ENCODE measurements at regions not wholly inside any gene's neighbourhood (a gene's known extent, or its start where the extent isn't known, plus 50 kb on each side); places are given as distances from the start of the nearest gene placed in this dataset.
"Not testable (repeated sequence)": the region's sequence is repeated elsewhere in the genome, so short reads cannot be mapped to it uniquely, and the experiment has no call there.

DNA sequence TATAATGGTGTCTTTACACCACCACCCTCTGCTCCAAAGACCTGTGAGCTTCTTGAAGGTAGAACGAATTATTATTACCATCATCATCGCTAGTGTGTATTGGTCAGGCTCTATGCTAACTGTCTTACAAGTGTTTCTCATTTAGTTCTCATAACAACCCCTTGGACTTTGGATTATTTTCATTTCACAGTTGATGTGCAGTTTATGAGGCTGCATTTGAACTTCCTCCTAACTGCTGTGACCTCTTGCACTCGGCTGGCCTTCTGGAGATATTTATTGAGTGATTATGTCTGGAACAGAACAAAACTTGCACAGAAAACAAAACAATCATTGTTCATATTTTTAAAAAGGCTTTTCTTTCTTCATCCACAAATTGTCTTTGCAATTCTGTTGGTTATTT, 306.3 kb upstream of the SGCD start:
- Histone ChIP-seq H3K36me3 (replicated peaks) (no peaks in the 10 kb centered on the region), H3K4me1 (no peaks in the 10 kb centered on the region), H3K27me3 (ENCODE audit: low read depth) (peaks cover 2% of the 10 kb centered on the region; the same call in 1 of the 2 replicates), H3K4me3 (no peak overlapping the region), H3K9me3 (no peaks in the 10 kb centered on the region)
- no peak for DNase-seq (ENCODE audit: low spot score in 2 of 2)
- in situ Hi-C loops (cut with MboI; ENCODE audit: low sequenced_read_pairs), result no loop called here

DNA sequence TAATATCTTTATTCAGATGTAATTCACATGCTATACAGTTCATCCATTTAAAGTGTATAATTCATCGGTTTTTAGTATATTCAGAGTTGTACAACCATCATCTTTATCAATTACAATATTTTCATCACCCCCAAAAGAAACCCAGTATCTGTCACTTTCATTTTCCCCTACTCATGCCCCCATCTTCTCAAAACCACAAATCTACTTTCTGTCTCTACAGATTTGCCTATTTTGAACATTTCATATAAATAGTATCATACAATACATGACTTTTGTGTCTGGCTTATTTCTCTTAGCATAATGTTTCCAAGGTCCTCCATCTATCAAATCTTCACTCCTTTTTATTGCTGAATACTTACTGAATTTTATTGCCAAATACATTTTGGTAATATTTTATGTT, 305.1 kb upstream of the SGCD start:
- in situ Hi-C loops (cut with MboI; ENCODE audit: low sequenced_read_pairs), result no loop called here
- Histone ChIP-seq H3K27me3 (ENCODE audit: low read depth) (peaks cover 2% of the 10 kb centered on the region; the same call in 1 of the 2 replicates), H3K36me3 (replicated peaks) (no peaks in the 10 kb centered on the region), H3K4me3 (no peak overlapping the region), H3K4me1 (no peaks in the 10 kb centered on the region), H3K9me3 (no peaks in the 10 kb centered on the region)
- DNase-seq (ENCODE audit: low spot score in 2 of 2), result no peak

DNA sequence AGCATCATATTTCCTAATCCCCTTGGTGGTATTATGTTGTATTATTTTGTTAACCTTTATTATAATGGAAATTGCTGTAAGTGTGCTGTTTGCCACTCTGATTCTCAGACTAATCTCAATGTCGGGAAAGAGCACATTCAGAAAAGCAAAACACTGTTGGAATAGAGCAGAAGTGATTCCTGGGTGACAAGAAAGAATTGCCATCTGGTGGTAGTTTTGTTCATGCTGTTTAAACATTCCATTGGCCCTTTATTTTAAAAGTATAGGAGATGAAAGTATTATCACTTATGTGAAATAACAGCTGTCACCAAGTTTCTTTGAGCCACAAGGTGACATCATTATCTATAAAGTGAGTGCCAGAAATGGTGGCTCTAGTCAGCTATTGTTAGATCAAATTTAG, 301.3 kb upstream of the SGCD start:
- in situ Hi-C loops (cut with MboI; ENCODE audit: low sequenced_read_pairs), result no loop called here
- H3K9me3 ChIP-seq, result no peaks in the 10 kb centered on the region
- H3K36me3 ChIP-seq (replicated peaks), result no peaks in the 10 kb centered on the region
- H3K4me1 ChIP-seq, result no peaks in the 10 kb centered on the region
- no peak for DNase-seq (ENCODE audit: low spot score in 2 of 2)
- H3K27me3 ChIP-seq (ENCODE audit: low read depth), result 0 out of 2 replicates have a peak, but pooled peaks cover 2% of the 10 kb centered on the region
- no peak overlapping the region for H3K4me3 ChIP-seq

DNA sequence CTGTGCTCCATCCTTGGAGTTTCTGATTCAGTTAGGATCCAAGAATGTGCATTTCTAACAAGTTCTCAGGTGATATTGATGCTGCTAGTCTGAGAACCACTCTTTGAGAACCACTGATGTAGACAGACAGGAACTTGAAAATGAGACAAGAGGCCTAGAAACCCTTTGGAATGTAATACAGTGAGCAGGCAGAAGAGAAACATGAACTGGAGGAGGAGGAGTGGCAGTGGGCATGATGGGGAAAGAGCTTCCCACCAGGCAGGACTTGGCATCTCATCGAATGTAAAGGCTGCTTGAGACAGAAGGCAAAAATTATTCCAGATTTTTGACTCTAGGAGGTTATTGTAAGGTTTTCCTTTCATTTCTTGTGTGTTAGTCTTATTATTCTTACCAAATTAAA, 295.8 kb upstream of the SGCD start:
- no peaks in the 10 kb centered on the region for H3K36me3 ChIP-seq (replicated peaks)
- no peaks in the 10 kb centered on the region for H3K9me3 ChIP-seq
- DNase-seq (ENCODE audit: low spot score in 2 of 2), result no peak
- no peaks in the 10 kb centered on the region for H3K4me1 ChIP-seq
- in situ Hi-C loops (cut with MboI; ENCODE audit: low sequenced_read_pairs), result no loop called here
- no peak overlapping the region for H3K4me3 ChIP-seq
- H3K27me3 ChIP-seq (ENCODE audit: low read depth), result no peaks in the 10 kb centered on the region

DNA sequence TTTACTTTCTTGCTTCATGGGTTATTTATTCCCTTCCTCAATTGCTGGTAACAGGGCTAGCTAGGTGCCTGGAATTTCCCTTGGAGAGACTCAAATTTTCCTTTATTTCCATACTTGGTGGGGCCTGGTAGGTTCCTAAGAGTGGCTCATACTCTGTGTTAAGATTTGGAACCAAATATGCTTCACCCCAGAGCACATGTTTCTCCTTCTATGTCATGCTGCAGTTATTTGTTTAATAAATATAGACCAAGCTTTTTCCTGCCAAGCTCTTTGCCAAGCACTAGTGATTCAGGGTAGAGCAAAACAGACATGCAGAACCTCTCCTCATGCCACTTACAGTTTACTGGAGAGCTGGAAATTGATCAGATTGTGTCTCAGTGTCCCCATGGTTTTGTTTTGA, 290.3 kb upstream of the SGCD start:
- Histone ChIP-seq H3K27me3 (ENCODE audit: low read depth) (no peaks in the 10 kb centered on the region), H3K4me1 (no peaks in the 10 kb centered on the region), H3K9me3 (no peaks in the 10 kb centered on the region), H3K4me3 (no peak overlapping the region), H3K36me3 (replicated peaks) (no peaks in the 10 kb centered on the region; the same call in 1 of the 2 replicates)
- DNase-seq (ENCODE audit: low spot score in 2 of 2), result no peak
- in situ Hi-C loops (cut with MboI; ENCODE audit: low sequenced_read_pairs), result no loop called here

DNA sequence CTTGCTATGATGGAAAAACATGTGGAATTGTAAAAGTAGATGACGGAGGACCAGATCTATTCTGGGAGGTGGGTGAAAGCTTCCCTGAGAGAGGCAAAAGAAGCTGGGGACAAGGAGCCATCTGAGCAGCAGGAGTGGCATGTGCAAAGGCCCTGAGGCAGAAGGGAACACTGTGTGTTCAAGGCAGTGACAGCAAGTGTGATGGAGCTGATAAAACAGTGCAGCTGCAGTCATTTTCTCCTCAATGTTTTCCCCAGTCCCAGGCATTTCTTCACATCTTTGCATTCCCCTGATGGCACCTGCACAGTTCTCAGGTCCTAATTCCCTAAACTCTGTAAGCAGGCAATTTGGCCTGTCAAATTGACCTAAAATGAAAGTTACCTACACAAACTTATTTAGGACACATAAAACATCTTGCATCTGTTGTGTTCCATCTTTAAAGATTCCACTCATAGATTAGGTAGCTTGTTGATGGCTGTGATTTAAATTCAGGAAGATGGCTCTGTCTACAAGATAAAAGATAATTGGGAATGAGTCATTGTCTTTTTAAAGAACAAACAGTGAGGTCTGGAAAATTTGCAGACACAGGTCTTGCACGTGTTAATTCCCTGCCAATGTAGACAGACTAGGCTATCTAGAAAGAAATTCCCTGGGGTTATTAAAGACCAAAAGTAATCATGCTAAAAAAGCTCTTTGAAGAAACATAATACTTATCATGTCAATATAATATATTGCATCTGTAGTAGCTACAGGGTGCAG, 289.6 kb upstream of the SGCD start:
- Histone ChIP-seq H3K9me3 (no peaks in the 10 kb centered on the region), H3K4me3 (no peak overlapping the region), H3K27me3 (ENCODE audit: low read depth) (no peaks in the 10 kb centered on the region), H3K4me1 (no peaks in the 10 kb centered on the region), H3K36me3 (replicated peaks) (no peaks in the 10 kb centered on the region; the same call in 1 of the 2 replicates)
- in situ Hi-C loops (cut with MboI; ENCODE audit: low sequenced_read_pairs), result no loop called here
- no peak for DNase-seq (ENCODE audit: low spot score in 2 of 2)

DNA sequence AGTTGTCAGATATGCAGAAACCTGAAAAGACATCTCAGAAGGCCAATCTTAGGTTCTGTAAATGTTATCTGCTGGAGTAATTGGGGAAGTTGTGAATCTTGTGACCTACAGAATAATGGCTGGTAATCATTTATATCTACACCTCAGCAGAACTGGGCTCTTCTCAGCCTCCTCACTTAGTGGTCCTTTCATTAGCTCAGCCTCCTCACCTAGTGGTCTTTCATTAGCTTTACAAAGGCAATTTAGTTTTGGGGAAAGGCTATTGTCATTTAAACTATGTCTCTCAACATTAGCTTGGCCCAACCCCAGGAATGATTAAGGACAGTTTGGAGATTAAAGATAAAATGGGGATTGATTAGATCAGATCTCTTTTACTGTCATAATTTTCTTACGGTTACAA, 284.2 kb upstream of the SGCD start:
- Histone ChIP-seq H3K4me1 (peaks cover 2% of the 10 kb centered on the region; the same call in 1 of the 2 replicates), H3K9me3 (no peaks in the 10 kb centered on the region), H3K36me3 (replicated peaks) (no peaks in the 10 kb centered on the region; the same call in 1 of the 2 replicates), H3K4me3 (no peak overlapping the region), H3K27me3 (ENCODE audit: low read depth) (no peaks in the 10 kb centered on the region)
- in situ Hi-C loops (cut with MboI; ENCODE audit: low sequenced_read_pairs), result no loop called here
- DNase-seq (ENCODE audit: low spot score in 2 of 2), result no peak

DNA sequence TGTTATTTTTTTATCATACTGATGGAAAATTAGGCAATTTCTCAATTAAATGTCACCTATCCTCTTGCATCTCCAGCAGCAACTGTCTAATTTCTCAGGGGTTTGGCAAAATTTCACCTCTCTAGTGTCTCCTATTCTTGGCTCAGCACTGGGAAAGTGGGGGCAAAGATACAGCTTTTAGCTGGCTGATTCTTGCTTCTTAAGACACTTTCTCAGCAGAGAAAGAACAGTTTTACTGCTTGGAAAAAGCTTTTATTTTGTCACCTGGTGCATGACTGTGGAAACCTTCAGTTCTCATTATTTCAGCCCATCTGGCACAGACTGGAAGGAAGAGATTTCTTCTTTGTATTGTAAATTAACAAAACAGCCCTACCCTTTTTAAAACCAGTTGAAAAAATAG, 283.6 kb upstream of the SGCD start:
- no peak for DNase-seq (ENCODE audit: low spot score in 2 of 2)
- in situ Hi-C loops (cut with MboI; ENCODE audit: low sequenced_read_pairs), result no loop called here
- no peaks in the 10 kb centered on the region for H3K36me3 ChIP-seq (replicated peaks)
- H3K27me3 ChIP-seq (ENCODE audit: low read depth), result no peaks in the 10 kb centered on the region
- H3K9me3 ChIP-seq, result no peaks in the 10 kb centered on the region
- H3K4me3 ChIP-seq, result no peak overlapping the region
- H3K4me1 ChIP-seq, result peaks cover 2% of the 10 kb centered on the region; the same call in 1 of the 2 replicates

DNA sequence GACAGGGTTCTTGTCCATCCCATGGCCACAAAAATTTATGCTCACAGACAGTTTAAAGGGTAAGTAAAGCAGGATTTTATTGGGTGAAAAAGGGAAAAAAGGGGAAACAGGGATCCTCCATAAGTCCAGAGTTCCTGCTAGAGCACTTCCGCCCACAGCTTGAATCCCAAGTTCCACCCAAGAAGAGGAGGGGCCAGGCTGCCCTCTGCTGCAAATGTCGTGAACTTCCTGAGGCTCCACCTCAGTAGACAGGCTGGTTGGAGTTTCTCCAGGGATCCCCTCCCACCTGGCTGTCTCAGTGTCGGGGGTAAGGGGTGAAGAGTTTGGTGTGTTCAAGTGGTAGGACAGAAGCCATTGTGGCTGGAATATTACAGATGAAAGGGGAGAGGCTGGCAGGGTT, 275.0 kb upstream of the SGCD start:
- Histone ChIP-seq H3K27me3 (ENCODE audit: low read depth) (no peaks in the 10 kb centered on the region; the same call in 1 of the 2 replicates), H3K9me3 (no peaks in the 10 kb centered on the region), H3K36me3 (replicated peaks) (no peaks in the 10 kb centered on the region), H3K4me3 (no peak overlapping the region), H3K4me1 (no peaks in the 10 kb centered on the region)
- in situ Hi-C loops (cut with MboI; ENCODE audit: low sequenced_read_pairs), result no loop called here
- peak in 1 of 2 experiments; percentile 8 for DNase-seq (ENCODE audit: low spot score in 2 of 2)

DNA sequence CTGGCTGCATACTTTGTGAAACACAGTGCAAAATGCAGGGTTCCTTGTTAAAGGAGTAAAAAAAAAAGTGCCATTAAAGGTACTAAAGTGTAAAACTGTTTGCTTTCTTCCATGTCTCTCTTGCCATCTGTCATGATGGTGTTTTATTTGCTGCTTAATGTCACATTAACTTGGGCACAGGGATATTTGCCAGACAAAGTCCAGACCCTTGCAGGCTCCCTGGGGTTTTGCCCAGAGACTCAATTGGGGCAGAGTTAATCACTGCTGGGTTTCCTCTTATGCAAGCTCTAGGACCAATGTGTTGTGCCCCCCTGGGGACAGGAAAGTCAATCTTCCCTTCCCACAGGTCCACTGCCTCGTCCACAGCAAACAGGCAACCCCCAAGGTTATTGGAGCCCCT, 274.3 kb upstream of the SGCD start:
- H3K4me3 ChIP-seq, result no peak overlapping the region
- no peaks in the 10 kb centered on the region for H3K36me3 ChIP-seq (replicated peaks)
- in situ Hi-C loops (cut with MboI; ENCODE audit: low sequenced_read_pairs), result no loop called here
- no peaks in the 10 kb centered on the region for H3K4me1 ChIP-seq
- DNase-seq (ENCODE audit: low spot score in 2 of 2), result no peak
- H3K9me3 ChIP-seq, result no peaks in the 10 kb centered on the region
- no peaks in the 10 kb centered on the region; the same call in 1 of the 2 replicates for H3K27me3 ChIP-seq (ENCODE audit: low read depth)

DNA sequence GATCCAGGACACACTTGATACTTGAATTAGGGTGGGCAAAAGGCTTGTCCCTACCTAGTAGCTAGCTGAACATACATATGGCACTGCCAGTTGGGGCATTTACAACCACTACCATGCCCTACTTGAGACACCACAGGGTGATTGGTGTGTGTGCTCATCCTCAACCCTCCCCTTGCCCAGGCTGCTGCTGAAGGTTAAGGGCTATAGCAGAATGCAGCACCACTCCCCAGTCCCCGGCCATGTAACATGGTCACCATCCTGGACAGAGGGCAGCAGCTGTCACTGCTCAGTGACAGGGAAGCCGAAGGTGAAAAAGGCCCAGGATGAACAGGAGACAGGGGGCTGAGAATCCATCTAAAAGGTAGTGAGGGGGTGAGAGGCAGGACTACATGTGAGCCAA, 273.9 kb upstream of the SGCD start:
- no peaks in the 10 kb centered on the region for H3K4me1 ChIP-seq
- no peak overlapping the region for H3K4me3 ChIP-seq
- no peak for DNase-seq (ENCODE audit: low spot score in 2 of 2)
- in situ Hi-C loops (cut with MboI; ENCODE audit: low sequenced_read_pairs), result no loop called here
- H3K36me3 ChIP-seq (replicated peaks), result no peaks in the 10 kb centered on the region
- no peaks in the 10 kb centered on the region for H3K9me3 ChIP-seq
- no peaks in the 10 kb centered on the region; the same call in 1 of the 2 replicates for H3K27me3 ChIP-seq (ENCODE audit: low read depth)

DNA sequence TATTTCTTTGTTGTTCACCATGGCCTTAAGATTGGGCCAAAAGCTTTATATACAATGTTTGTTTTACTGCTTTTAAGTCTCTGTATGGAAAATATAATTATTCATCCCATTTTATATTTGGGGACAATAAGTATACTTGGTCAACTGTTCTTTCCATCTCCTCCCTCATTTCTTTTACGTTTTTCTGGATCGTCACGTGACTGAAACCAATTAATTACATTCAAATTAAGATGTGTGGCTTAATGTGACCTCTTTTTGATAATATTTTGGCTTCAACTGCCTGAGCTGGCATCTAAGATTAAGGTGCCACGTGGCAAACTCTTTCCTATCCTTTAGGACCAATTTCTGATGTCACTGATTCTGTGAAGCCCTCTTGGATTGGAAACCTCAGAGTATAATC, 250.1 kb upstream of the SGCD start:
- no peak for DNase-seq (ENCODE audit: low spot score in 2 of 2)
- in situ Hi-C loops (cut with MboI; ENCODE audit: low sequenced_read_pairs), result no loop called here
- Histone ChIP-seq H3K4me3 (no peak overlapping the region), H3K9me3 (no peaks in the 10 kb centered on the region), H3K27me3 (ENCODE audit: low read depth) (no peaks in the 10 kb centered on the region), H3K4me1 (no peaks in the 10 kb centered on the region), H3K36me3 (replicated peaks) (no peaks in the 10 kb centered on the region)

DNA sequence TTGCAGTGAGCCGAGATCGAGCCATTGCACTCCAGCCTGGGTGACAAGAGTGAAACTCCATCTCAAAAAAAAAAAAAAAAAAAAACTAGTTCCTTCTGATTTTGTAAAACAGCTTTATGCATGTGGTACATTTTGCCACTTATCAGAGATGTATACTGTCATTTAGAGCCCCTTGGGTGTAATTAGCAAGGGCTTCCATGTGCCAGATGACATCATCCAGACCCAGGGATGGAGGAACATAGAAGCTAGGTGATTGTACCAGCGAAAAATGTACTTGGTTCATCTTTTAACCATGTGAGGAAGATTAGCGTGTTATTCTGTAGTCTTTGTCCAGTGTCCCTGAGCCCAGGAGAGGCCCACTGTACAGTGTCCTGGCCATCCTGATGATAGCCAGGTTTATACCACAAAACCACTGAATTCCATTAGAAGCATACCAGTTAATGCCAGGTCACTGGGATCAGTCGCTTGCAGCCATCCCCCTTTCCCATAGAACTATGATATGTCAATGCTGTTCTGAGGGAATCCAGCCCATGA, 239.3 kb upstream of the SGCD start:
- in situ Hi-C loops (cut with MboI; ENCODE audit: low sequenced_read_pairs), result no loop called here
- H3K9me3 ChIP-seq, result no peaks in the 10 kb centered on the region
- H3K36me3 ChIP-seq (replicated peaks), result no peaks in the 10 kb centered on the region
- no peak for DNase-seq (ENCODE audit: low spot score in 2 of 2)
- H3K4me3 ChIP-seq, result no peak overlapping the region
- H3K4me1 ChIP-seq, result no peaks in the 10 kb centered on the region
- H3K27me3 ChIP-seq (ENCODE audit: low read depth), result no peaks in the 10 kb centered on the region

DNA sequence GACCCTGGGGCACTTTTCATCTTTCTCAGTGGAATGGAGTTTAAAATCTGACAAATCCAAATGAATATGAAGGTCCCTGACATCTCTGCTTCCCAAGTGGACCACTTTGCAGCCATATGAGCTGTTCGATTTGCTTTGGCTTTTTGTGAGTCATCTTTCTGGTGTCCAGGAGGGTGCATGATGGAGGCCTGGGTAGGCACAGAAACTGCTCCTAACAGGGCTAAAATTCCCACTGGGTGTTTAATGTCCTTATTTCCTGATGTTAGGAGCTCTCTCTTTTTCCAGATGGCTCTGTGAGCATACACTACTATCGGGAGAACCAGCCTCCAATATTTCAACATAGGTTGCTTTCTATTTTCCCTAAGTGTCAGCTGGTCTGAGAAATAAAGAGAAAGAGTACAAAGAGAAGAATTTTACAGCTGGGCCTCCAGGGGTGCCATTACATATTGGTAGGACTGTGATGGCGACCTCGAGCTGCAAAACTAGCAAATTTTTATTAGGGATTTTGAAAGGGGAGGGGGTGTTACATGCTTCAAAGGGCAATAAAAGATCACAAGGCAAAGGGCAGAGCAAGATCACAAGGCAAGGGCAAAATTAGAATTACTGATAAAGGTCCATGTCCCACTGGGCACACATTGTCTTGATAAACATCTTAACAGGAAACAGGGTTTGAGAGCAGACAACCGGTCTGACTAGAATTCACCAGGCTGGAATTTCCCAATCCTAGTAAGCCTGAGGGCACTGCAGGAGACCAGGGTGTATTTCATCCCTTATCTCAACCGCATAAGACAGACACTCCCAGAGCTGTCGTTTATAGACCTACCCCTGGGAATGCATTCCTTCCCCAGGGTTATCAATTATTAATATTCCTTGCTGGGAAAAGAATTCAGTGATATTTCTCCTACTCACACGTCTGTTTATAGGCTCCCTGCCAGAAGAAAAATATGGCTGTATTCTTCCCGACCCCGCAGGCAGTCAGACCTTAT, 236.7 kb upstream of the SGCD start:
- H3K27me3 ChIP-seq (ENCODE audit: low read depth); H3K9me3 ChIP-seq; H3K4me1 ChIP-seq; DNase-seq (ENCODE audit: low spot score in 2 of 2); H3K4me3 ChIP-seq; H3K36me3 ChIP-seq (replicated peaks); in situ Hi-C loops (cut with MboI; ENCODE audit: low sequenced_read_pairs): not testable (repeated sequence)
